HG02885 (cell line): ENCODE measurements at regions not wholly inside any gene's neighbourhood (a gene's known extent, or its start where the extent isn't known, plus 50 kb on each side); places are given as distances from the start of the nearest gene placed in this dataset.
"Not testable (repeated sequence)": the region's sequence is repeated elsewhere in the genome, so short reads cannot be mapped to it uniquely, and the experiment has no call there.

Source experiments
- ATAC-seq: cut with Tn5 transposase; IDR thresholded peaks from one replicate; pipeline ENCODE4 v1.9.1; 2021; ENCODE audit warnings: mild to moderate bottlenecking; ENCODE audit not compliant: unreplicated experiment, poor library complexity

- no peak for ATAC-seq
Observed at GRCh38 chr4:154036856-154037255, 248.0 kb upstream of the SFRP2 start.

GRCh38 chr4:154035341-154035740, 246.5 kb upstream of the SFRP2 start:
- ATAC-seq: no peak

GRCh38 chr4:154033921-154034320, 245.0 kb upstream of the SFRP2 start:
- ATAC-seq: no peak

DNA sequence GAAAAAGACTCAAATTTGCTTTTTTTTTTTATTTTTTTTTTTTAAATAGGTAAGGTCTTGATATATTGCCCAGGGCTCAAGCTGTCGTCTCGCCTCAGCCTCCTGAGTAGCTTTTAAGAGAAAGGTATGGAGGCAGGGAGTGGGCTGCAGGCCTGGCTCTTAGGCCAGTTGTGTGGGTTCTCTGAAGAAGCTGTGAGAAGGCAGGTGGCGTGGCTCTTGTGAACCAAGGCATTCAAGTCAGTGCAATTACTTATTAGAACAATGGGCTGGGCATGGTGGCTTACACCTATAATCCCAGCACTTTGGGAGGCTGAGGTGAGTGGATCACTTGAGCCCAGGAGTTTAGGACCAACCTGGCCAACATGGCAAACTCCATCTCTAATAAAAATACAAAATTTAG, 244.0 kb upstream of the SFRP2 start:
- ATAC-seq: no peak

DNA sequence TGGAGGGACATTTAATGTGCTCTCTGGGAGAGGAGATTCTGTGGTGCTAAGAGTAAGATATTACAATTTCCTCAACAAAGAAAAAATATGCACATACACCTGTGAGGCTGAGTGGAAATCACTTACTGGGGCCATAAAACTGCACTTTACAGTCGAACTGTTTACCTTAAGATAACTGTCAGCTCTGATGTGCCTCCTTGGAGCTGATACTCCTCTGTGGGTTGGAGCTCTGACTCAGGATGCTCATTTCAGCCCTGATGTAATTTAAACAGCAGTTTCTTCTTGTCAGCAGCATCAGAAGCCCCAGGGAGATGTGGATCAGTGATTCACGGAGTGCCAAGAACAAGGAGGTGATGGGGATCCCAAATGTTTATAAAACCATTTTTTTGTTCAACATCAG, 241.9 kb upstream of the SFRP2 start:
- ATAC-seq: no peak

DNA sequence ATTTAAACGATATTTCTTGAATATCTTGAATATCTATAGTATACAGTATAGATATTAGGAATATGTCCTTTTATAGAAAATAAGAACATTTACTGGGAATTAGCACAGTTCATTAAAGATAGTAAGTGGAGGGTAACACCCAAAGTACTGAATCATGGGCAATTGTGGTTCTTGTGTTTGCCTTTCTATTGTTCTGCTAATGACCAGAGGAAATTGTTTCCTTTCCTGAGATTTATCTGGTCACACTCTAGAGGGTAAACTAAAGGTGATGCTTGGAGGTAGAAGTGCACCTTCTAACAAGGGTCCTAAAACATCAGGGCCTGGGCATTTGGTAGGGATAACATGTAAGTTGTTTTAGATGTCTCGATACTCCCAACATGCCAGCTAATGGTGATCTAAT, 241.3 kb upstream of the SFRP2 start:
- ATAC-seq: no peak

DNA sequence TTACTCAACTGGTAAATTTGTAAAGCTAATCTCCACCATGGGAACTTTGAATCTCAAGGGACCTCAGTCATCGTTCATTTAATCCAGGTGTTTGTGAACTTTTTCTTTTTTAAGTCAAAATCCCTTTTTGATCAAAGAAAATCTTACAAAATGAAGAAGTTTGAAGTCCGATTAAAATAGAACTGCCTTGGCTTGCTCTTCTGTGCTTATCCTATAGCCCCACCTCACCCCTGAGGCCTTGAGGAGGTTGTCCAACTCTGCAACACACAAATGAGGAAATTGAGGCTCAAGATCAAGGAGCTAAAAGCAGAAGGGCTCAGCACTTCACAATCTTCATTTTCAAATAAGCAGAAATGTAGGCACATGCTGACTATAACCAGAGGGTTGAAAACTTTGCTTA, 240.3 kb upstream of the SFRP2 start:
- ATAC-seq: no peak

GRCh38 chr4:154025110-154025509, 236.2 kb upstream of the SFRP2 start:
- ATAC-seq: no peak

GRCh38 chr4:154024097-154024694, 235.3 kb upstream of the SFRP2 start:
- no peak for ATAC-seq

DNA sequence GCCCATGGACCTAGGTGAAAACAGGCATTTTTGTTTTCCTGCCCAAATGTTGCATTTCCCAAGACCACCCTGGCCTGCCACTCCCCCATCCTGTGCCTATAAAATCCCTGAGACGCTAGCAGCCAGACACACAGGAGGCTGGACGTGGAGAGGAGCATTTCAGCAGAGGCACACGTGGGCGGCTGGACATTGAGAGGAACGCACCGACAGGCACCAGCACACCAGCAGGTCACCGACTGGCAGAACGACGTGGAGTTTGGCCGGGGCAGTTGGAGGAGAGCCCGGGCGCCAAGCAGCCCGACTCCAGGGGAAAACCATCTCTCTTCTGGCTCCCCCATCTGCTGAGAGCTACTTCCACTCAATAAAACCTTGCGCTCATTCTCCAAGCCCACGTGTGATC, 234.8 kb upstream of the SFRP2 start:
- not testable (repeated sequence) for ATAC-seq

- no peak for ATAC-seq
Observed at GRCh38 chr4:154019811-154020210, 230.9 kb upstream of the SFRP2 start.

GRCh38 chr4:154018659-154019058, 229.8 kb upstream of the SFRP2 start:
- ATAC-seq: no peak

DNA sequence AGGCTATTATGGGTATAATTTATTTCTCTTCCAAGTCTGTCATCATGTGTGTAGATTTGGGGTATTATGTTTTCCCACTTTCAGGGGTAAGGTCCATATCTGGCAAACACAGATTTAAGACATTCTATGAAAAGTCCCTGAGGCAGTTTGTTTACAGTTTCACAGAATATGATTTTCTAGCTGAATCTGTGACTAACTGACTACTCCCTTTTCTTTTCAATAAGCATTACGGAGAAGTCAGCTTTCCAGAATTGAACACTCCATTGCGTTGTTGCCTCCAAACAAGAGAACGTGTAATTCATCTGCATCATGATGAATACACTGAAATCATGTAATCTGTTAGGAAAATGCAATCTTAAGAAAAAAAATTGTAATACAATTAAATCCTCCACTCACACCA, 226.7 kb upstream of the SFRP2 start:
- ATAC-seq: no peak

DNA sequence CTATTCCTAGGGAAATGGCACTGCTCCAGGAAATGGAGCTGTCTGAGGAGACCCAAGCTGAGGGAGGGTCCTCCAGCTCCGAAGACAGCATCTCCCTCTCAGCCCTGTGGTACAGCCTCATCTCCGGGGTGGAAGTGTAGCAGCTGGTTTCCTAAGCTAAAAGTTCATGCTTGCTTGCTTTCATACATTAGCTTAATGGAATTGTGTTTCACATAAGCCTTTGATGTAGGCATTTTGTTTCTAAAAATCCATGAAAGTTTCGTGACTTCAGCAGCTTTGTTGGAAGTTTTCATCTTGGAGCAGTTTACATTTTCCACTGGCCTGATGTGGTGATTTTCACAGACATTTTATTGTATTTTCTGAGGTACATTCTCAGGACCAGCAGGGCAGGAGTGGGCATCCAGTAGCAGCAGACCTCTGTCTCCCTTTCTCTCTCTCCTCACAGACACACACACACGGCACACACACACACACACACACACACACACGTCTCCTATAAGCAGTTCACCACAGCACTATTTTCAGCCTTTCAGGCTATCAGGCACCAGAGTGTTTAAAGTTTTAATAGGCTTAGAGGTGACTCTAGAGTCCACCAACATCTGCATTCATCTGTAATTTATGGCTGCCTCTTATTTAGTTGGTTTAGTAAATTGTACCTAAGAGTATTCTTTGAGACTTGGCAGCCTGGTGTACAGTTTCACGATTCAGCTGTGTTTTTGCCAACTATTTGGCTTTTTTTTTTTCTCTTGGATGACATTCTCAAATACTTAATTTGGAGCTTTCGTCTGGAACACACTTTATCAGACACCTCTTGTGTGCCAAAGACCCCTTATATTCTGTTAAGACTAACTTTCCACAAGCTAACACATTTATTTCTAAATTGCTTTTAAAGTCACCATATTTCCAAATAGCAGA, 225.8 kb upstream of the SFRP2 start:
- no peak for ATAC-seq

DNA sequence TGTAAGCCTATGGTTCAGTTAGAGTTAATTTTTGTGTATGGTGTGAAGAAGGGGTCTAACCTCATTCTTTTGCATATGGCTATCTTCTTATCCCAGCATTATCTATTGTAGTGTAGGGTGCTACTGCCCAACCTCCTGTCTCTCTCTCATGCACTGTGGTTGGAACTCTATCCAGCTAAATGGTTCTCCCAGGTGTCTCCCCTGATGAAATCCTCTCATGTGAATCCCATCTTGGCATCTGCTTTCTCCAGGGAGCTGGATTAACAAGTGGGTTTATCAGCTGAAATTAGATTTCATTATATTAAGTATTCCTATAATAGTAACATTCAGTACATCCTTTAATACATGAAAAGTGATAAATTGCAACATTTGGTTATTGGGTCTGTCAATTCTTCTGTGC, 224.7 kb upstream of the SFRP2 start:
- ATAC-seq: no peak

DNA sequence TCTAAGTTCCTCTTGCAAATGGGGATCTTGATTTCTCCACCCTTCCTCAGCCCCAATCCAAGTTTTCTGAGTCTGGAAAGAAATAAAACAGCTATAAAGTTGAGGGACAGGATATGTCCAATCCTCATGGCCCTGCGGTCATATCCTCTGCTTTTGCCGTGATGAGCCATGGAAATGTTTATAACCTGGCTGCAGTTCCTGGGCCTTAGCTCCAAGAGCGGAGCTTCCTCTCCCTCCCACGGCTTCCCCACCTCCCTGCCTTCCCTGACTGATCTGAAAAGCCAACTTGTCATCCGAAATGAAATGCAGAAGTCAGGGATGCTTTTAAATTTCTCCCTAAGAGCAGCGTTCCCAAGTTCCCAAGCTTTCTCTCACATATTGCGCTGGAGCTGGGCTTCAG, 221.5 kb upstream of the SFRP2 start:
- no peak for ATAC-seq

- ATAC-seq: no peak
Observed at GRCh38 chr4:154009788-154010187, 220.9 kb upstream of the SFRP2 start.

GRCh38 chr4:154009191-154009590, 220.3 kb upstream of the SFRP2 start:
- ATAC-seq: no peak

DNA sequence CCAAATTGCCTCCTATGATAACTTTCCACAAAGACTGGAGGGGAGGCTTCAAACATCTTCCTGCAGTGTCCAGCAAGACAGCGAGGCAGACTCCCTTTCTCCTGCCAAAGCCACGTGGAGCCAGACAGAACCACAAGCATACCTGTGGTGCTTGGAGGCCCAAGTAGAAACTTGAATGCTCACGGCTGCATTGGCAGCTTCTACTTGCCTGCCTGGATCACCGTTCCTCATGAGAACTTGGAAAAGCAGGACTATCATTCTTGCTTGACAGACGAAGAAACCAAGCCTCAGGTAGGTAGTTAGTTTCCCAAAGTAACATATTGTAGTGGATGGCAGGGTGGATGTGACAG, 216.3 kb upstream of the SFRP2 start:
- ATAC-seq: no peak

DNA sequence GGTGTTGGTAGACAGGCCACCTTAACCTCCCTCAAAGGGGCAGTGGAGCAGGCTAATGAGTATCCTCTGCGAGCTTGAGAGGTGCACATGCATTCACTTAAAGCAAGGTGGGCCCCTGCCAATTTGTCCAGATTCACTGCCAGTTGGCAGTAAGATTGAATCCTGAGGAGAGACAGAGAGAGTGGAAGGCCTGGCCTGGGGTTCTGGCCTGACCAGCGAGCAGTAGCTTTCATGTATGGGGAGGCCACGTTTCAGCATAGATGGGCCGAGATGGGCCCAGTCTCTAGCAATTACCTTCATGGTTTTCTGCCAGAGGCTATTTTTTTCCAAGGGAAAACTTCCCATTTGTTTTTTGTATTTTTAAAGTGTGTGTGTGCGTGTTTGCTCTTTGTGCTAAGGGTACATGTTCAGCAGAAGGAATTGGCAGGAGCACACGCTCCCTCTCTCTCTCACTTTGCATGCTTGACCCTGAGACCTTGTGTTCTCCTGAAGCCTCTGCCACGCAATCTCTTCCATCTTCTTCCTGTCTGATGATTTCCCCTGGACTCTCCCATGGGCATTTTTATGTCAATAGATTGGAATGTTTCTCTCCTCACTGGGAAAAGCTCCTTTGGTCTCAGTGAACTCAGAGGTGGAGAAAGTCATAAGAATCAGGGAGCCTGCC, 215.8 kb upstream of the SFRP2 start:
- ATAC-seq: no peak

GRCh38 chr4:154004016-154004415, 215.1 kb upstream of the SFRP2 start:
- ATAC-seq: no peak

DNA sequence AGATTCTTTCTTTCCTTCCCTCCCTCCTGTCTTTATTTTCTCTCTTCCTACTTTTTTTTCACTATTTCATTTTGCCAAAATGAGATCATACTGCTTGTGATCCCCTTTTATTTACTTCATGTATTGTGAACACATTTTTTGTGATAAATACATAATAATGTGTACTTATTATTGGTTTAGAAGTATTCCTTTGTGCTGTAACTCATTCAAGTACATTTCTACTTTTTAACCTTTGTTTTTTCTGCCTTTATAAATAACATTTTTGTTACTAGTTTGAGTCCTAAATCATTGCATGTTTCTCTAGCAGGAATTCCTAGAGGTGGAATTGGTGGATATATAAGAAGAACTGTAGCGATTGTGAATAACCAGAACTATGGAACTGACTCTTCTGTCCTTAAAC, 214.5 kb upstream of the SFRP2 start:
- ATAC-seq: no peak
